NCI-H460 (cell line): ENCODE measurements at regions not wholly inside any gene's neighbourhood (a gene's known extent, or its start where the extent isn't known, plus 50 kb on each side); places are given as distances from the start of the nearest gene placed in this dataset.

Experiments
- DNase-seq: peaks from one replicate; pipeline ENCODE4 v3.0.0-alpha.2; 2016; ENCODE audit warnings: low read depth; ENCODE audit errors: extremely low read depth
- small RNA-seq, 2 experiments: library from RNA; depleted of rRNA; stranded (forward); fragments of <200 nt; gene quantifications; one replicate each; pipeline ENCODE3, GENCODE V24; 2014

DNA sequence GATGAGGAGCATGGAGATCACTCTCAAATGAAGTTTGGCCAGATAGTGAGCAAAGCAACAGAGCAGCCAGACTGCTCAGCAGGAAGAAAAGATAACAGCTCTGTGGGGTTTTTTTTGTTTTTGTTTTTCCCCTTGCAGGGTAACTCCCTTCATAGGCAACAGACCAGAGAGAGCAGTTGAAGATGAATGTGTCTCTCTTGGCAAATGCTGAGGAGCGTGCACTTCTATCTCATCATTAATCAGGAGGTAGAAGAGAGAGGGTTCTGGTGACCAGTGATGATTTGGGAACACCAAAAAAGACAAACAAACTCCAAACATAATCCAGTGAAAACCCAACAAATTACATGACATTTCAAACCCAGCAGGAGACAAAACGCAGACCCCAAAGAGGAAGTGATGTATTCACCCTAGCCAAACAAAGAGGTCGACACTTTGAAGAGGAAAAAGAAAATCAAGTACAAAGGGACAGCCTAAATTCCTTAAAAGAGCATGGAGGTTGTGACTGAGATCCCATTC lies 66.2 kb upstream of the RREB1 start:
- DNase-seq, result no peak

DNA sequence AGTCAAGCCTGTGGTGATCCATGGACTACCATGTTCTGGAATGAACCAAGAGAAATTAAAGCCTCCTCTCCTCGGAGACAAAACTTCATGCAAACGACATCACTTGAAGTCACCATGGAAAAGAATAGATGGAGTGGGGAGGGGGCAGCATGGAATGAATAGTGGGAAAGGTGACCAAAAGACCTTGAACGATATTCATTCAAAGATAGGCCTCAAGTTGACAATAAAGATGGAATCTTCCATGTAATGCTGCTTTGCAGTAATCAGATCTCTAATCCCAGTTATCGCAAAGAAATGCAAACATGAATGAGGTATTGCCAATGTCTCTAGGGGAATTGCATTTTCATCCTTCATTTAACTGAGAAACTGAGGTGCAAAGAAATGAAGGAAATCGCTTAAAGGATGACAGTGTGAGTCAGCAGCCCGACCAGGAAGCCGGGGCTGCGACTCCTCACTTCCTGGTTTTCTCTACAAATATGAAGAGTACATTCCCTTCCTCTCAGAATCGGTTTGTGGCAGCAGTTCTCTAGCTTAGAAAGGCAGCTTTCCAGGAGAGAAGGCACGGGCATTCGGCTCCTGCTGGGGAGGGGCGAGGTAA lies 65.6 kb upstream of the RREB1 start:
- DNase-seq, result no peak

DNA sequence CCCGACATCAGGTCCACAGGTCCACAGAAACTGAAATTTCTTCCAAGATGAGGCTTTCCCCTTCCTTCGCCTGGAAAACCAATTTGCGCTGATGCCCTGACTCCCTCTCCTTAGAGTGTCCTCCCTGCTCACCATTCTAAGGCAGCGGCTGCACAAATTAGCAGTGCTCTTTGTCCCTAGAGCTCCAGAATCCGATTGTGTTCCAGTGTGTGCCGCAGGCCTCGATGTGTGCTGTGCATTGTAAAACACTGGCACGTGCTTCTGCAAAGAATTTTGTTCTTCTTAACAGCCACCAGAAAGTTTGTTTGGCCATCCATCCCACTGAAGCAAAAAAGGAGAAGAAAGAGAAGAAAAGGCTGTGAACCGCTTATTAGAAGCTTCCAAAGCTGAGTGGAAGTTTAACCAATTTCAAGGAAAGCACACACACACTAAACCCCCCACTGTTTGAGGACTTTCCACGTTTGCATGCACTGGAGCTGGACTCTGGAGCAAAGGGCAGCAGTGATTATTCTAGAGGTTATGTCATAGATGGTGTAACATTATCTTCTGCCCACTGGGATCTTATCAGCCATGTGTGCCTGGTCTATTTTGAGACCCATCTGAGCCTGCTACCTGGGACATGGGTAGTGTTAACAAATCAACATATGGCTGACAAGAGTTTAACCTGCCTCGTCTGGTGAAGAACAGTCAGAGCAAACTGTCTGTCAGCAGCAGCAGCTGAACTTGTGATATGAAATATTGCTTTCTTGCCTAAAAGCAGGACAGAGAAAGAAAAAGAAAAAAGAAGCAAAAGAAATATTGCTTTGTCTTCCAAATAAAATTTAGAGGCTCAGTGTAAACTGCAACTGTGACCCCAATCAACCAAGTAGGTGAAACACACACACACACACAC lies 64.9 kb upstream of the RREB1 start:
- DNase-seq, result no peak

DNA sequence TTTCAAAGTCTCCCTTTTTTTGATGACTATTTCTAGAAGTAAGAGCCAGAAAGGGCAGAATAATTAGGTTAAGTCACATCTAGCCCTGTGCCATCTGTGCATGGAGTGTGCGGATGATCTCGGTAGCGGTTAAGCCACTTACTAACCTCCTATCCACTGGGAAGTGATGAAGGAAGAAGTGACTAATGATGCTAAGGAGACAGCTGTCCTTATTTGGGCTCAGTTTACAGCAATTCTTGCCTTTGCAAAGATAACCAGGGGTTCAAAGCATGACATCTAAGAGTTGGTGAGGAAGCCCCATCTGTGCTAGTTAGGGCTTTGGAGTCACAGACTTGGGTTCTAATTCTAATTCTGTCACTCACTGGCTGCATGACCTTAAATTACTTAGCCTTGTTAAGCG lies 62.4 kb upstream of the RREB1 start:
- no peak for DNase-seq

DNA sequence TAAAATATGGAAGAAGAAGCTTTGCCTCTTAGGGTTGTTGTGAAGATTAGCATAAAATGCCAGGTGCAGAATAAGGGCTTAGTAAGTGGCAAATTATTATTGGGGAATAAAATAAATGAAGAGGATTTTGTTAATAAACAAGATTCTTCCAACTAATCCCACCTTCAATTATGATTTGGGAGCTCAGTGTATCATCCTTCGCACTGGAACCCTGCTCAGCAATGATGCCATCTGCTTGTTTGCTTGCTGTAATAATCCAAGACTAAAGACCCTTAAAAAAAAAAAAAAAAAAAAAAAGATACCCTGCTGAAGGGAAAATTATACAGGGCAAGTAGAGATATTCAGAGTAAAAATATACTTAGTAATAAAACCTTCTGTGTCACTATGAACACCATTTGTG lies 62.0 kb upstream of the RREB1 start:
- DNase-seq, result no peak

DNA sequence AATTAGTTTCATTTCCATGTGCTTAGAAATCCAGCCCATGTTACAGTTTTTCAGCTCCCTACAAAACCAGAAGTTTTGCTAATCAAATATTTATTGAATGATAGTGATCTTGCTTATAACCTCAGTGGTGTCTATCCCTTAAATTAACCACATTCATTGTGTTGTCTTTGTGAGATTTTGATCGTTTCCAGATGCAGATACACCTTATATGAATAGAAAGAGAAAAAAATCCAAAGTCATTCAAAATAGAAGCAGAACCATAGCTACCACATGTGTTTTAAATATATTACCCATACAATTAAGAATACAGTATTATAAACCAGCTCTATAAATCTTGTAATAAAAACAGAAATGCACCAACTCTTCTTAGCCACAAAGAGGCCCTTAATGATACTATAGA lies 60.6 kb upstream of the RREB1 start:
- no peak for DNase-seq

DNA sequence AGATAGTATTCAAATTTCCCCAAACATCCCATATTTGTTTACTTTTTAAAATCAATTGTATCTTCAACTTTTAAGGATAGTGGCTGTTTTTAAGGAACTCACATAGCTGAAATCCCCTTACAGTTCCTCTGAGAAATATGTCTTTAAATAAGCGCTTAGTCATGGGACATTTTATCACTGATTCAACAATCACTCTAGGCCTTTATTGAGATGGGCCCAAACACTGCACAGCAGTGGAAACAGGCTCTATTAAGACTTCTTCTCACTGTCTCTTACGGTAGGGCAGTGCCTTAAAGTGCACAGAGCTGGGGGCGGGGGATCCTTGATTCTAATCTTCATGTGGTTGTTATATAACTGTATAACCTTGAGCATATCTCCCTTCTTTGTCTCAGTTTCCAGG lies 59.8 kb upstream of the RREB1 start:
- DNase-seq, result no peak

DNA sequence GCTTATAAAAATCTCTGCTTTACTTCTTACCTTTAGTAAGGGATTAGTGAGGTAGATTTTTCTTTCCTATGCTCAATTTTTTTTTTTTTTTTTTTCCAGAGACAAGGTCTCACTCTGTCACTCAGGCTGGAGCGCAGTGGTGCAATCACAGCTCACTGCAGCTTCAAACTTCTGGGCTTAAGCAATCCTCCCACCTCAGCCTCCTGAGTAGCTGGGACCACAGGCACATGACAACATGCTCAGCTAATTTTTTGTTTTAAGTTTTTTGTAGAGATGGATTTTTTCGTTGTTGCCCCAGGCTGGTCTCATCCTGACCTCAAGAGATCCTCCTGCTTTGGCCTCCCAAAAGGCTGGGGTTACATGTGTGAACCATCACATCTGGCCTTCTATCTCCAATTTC lies 58.9 kb upstream of the RREB1 start:
- DNase-seq, result no peak

DNA sequence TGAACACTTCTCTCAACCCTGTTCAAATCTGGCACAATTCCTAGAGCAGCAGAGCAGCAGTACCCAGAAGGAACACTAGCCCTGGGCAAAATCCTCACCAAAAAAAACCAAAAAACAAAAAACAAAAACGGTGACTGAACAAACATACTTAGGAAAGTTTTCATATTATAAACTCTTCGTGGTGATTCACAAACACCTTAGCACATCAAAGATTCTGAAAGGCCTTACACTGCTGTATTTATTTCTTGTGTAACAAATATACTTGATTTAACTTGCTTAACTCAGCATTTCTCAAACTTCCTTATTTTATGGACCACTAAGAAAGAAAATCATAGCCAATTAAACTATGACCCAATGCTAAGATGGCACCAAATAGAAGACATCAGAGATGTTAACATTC lies 57.8 kb upstream of the RREB1 start:
- DNase-seq, result no peak

DNA sequence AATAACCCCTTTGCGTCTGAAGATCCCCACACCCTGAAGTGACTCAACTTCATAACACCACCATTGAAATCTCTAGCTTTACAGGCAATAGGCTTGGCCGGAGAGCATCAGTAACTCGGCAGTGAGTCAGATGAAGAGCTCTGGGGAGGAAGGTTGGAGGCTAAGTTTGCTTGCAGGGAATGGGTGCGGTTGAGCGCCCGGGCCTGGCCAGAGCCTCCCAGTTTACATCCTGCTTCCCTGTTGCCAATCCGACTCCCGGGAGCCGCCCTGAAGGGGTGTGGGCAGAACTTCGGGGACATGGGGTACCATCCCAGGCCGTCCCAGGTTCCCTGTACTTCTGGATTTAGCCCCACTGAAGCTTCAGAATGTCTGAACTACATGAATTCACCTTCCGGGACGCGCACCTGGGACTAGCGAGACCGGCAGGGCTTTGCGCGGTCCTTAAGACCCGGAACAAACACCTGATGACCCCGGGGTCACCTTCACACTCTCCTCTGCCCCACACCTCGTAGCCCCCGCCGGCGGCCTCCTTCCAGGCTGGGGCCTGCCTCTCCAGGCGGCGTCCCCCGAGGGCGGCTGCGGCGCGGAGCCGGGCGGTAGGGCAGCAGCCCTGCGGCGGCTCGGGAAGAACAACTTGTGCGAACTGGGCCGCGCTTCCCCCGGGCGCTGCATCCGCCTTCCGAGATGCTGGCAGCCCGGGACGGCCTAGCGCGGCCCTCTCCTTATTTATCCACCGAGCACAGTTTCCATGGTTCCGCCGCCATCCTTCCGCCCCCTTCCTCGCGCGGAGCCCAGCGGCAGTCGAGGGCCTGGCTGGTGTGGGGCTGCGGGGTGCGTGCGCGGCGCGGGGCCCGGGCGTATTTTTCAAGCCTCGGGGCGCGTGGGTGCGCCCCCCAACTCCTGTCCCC lies 56.6 kb upstream of the RREB1 start:
- no peak for DNase-seq

DNA sequence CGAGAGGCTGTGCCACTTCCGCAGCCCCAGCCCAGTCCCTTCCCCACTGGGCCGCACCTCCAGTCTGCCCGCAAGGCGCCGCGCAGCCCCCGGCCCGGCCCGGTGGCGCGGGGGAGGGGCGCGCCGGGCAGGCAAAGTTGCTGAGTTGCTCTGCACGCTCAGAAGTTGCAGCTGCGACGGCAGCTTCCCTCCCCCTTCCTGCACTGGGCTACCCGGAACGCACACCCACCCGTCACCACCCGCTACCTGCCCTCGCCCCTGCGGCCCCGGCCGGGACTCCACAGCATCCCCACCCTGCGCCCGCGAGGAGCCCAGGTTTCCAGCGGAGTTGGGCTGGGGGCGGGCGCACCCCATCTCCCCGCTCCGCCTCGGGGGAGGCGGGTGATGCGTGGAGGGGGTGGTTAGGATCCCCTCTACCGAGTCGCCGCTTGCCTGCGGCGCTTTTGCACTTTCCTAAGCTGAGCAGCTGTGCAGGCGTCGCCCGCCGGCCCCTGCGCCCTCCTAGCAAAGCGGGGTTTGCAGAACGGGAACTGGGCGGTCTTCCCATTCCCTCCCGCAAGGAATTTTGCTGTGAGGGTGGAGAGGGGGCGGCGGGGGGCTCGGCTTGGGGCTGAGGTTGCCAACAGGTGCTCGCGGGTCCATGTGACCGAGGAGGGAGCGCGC lies 55.9 kb upstream of the RREB1 start:
- no peak for DNase-seq

DNA sequence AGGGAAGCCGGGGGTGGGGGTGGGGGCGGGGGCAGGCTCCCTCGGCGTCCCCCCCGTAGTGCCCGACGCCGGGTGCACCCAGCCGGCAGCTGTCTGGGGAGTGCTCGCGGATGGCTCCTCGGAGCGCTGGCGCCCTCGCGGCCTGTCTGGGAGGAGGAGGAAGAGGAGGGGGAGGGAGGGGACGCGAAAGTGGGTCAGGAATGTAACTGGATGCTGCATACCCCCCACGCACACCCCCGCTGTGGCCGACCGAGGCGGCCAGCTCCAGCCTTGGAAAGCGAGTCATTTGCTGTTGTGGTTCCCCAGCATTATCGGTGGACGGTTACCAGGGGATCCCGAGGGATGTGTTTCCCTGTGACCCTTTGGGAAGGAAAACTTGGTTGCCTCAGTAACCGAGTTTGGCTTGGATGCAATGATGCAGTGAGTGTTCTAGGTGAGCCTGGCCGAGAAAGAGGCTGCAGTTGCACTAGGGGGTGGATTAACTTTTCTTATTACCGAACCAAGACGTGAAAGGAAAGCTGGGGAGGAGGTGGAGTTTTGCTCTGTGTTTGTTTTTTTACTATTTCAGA lies 55.2 kb upstream of the RREB1 start:
- no peak for DNase-seq

DNA sequence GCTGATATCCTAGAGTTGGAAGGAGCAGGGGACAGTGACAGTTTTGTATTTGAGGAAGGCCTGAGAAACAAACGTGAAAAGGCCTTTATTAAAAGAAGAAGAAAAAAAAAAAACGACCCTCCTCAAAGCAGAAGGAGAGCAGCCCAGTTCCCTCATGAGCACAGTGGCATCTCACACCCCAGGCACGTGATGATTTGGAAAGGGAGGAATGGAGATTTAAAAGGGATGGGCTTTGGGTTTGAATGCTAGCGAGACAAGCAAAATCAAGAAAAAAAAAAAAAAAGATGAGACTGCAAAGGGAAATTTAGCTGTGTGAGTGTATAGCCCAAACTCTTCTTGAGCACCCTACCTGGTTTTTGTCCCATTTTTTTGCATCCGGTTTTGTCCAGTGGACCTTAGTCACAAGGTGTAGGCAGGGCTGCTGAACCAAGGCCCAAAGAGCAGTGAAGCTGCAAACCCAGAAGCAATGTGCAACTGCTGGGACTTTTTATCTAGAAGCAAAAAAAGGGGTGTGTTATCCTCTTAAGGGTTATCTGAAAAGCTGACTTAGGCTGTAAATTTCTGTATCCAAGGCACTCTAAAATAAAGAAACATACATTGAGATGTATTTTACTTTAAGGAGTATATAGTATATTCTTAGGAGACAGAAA lies 54.5 kb upstream of the RREB1 start:
- no peak for DNase-seq

Small RNA genes lying in the stretch of these regions (small RNA-seq; reads per million reads assigned to genes)
- gene RN7SL554P, result 0 reads per million in 2 experiments
